ENCODE measurements at regions not wholly inside any gene's neighbourhood (a gene's known extent, or its start where the extent isn't known, plus 50 kb on each side); places are given as distances from the start of the nearest gene placed in this dataset.

- ChIA-PET POLR2A (ENCODE audit: low non-redundant PET) (no interaction called here), CTCF (no interaction called here)
- TF ChIP-seq EZH2 (IDR thresholded peaks at IDR 0.05; ENCODE audit: borderline replicate concordance, low read depth, low read length, poor library complexity, severe bottlenecking) (no peak), CTCF (conservative IDR thresholded peaks at IDR 0.05; ENCODE audit: low read depth, low read length) (no peak)
- BruUV-seq (replicated peaks), result no TSS peak
- no peaks in the 10 kb centered on the region for H3K36me3 ChIP-seq (ENCODE audit: insufficient read depth, low read length, poor library complexity, severe bottlenecking)
- no peaks in the 10 kb centered on the region for H3K9me3 ChIP-seq (ENCODE audit: low read depth, low read length, poor library complexity, severe bottlenecking)
- H3K27ac ChIP-seq (ENCODE audit: low read depth, low read length, poor library complexity, severe bottlenecking), result no peak overlapping the region
- intact Hi-C loops (cut with micrococcal nuclease; ENCODE audit: unreplicated experiment), result no loop called here
- no peaks in the 10 kb centered on the region for H3K4me1 ChIP-seq (ENCODE audit: insufficient read depth, low read length, poor library complexity, severe bottlenecking)
- H3K4me3 ChIP-seq (ENCODE audit: low read depth, low read length, poor library complexity, severe bottlenecking), result no peak overlapping the region
- DNase-seq (ENCODE audit: low spot score), result no peak
- H3K27me3 ChIP-seq (replicated peaks; ENCODE audit: insufficient read depth, low read depth, low read length, poor library complexity), result no peaks in the 10 kb centered on the region
Measured at GRCh38 chr12:88318726-88319125, 176.6 kb downstream of the TMTC3 start.

GRCh38 chr12:88325076-88325815 is 183.1 kb downstream of the TMTC3 start:
- Histone ChIP-seq H3K27ac (ENCODE audit: low read depth, low read length, poor library complexity, severe bottlenecking) (no peak overlapping the region), H3K36me3 (ENCODE audit: insufficient read depth, low read length, poor library complexity, severe bottlenecking) (no peaks in the 10 kb centered on the region), H3K9me3 (ENCODE audit: low read depth, low read length, poor library complexity, severe bottlenecking) (no peaks in the 10 kb centered on the region), H3K4me1 (ENCODE audit: insufficient read depth, low read length, poor library complexity, severe bottlenecking) (no peaks in the 10 kb centered on the region), H3K27me3 (replicated peaks; ENCODE audit: insufficient read depth, low read depth, low read length, poor library complexity) (no peaks in the 10 kb centered on the region), H3K4me3 (ENCODE audit: low read depth, low read length, poor library complexity, severe bottlenecking) (no peak overlapping the region)
- no TSS peak for BruUV-seq (replicated peaks)
- TF ChIP-seq EZH2 (IDR thresholded peaks at IDR 0.05; ENCODE audit: borderline replicate concordance, low read depth, low read length, poor library complexity, severe bottlenecking), result no peak
- no peak for TF ChIP-seq CTCF (conservative IDR thresholded peaks at IDR 0.05; ENCODE audit: low read depth, low read length)
- CTCF ChIA-PET, result no interaction called here
- intact Hi-C loops (cut with micrococcal nuclease; ENCODE audit: unreplicated experiment), result no loop called here
- no peak for DNase-seq (ENCODE audit: low spot score)
- POLR2A ChIA-PET (ENCODE audit: low non-redundant PET), result no interaction called here

GRCh38 chr12:88325816-88326189 is 183.7 kb downstream of the TMTC3 start:
- Histone ChIP-seq H3K9me3 (ENCODE audit: low read depth, low read length, poor library complexity, severe bottlenecking) (no peaks in the 10 kb centered on the region), H3K36me3 (ENCODE audit: insufficient read depth, low read length, poor library complexity, severe bottlenecking) (no peaks in the 10 kb centered on the region), H3K27me3 (replicated peaks; ENCODE audit: insufficient read depth, low read depth, low read length, poor library complexity) (no peaks in the 10 kb centered on the region), H3K4me1 (ENCODE audit: insufficient read depth, low read length, poor library complexity, severe bottlenecking) (no peaks in the 10 kb centered on the region), H3K4me3 (ENCODE audit: low read depth, low read length, poor library complexity, severe bottlenecking) (no peak overlapping the region), H3K27ac (ENCODE audit: low read depth, low read length, poor library complexity, severe bottlenecking) (no peak overlapping the region)
- CTCF ChIA-PET, result no interaction called here
- BruUV-seq (replicated peaks), result no TSS peak
- no peak for TF ChIP-seq CTCF (conservative IDR thresholded peaks at IDR 0.05; ENCODE audit: low read depth, low read length)
- no peak for TF ChIP-seq EZH2 (IDR thresholded peaks at IDR 0.05; ENCODE audit: borderline replicate concordance, low read depth, low read length, poor library complexity, severe bottlenecking)
- intact Hi-C loops (cut with micrococcal nuclease; ENCODE audit: unreplicated experiment), result no loop called here
- DNase-seq (ENCODE audit: low spot score), result no peak
- POLR2A ChIA-PET (ENCODE audit: low non-redundant PET), result no interaction called here

Measured in A673 (cell line).